GM21447 (cell line): ENCODE measurements at regions not wholly inside any gene's neighbourhood (a gene's known extent, or its start where the extent isn't known, plus 50 kb on each side); places are given as distances from the start of the nearest gene placed in this dataset.

ENCODE experiments used
- ATAC-seq: cut with Tn5 transposase; IDR thresholded peaks from one replicate; pipeline ENCODE4 v1.9.1; 2021; ENCODE audit not compliant: unreplicated experiment

GRCh38 chr3:187949093-187949820, 204.0 kb upstream of the BCL6 start:
- ATAC-seq, result no peak

GRCh38 chr3:187950671-187951070, 203.3 kb upstream of the LPP start:
- ATAC-seq, result no peak

- no peak for ATAC-seq
Measured at GRCh38 chr3:187951452-187952190, 202.3 kb upstream of the LPP start.

- no peak for ATAC-seq
Measured at GRCh38 chr3:187952849-187953248, 201.1 kb upstream of the LPP start.

- ATAC-seq, result no peak
Measured at GRCh38 chr3:187954516-187954872, 199.5 kb upstream of the LPP start.

- ATAC-seq, result no peak
Measured at GRCh38 chr3:187954873-187955586, 198.9 kb upstream of the LPP start.

GRCh38 chr3:187955587-187955952, 198.4 kb upstream of the LPP start:
- no peak for ATAC-seq

- no peak for ATAC-seq
Measured at GRCh38 chr3:187957165-187957581, 196.8 kb upstream of the LPP start.

- ATAC-seq, result no peak
Measured at GRCh38 chr3:187957582-187957981, 196.4 kb upstream of the LPP start.

GRCh38 chr3:187958432-187959003, 195.4 kb upstream of the LPP start:
- no peak for ATAC-seq

- no peak for ATAC-seq
Measured at GRCh38 chr3:187960820-187961219, 193.1 kb upstream of the LPP start.

- no peak for ATAC-seq
Measured at GRCh38 chr3:187961366-187961765, 192.6 kb upstream of the LPP start.

- no peak for ATAC-seq
Measured at GRCh38 chr3:187963003-187963676, 190.8 kb upstream of the LPP start.

GRCh38 chr3:187963677-187964385, 190.1 kb upstream of the LPP start:
- no peak for ATAC-seq

GRCh38 chr3:187964760-187965159, 189.2 kb upstream of the LPP start:
- no peak for ATAC-seq

- ATAC-seq, result no peak
Measured at GRCh38 chr3:187966096-187966495, 187.9 kb upstream of the LPP start.

GRCh38 chr3:187966636-187967406, 187.1 kb upstream of the LPP start:
- no peak for ATAC-seq

GRCh38 chr3:187967993-187968392, 186.0 kb upstream of the LPP start:
- no peak for ATAC-seq

GRCh38 chr3:187968883-187969580, 184.9 kb upstream of the LPP start:
- ATAC-seq, result no peak
